GM12864 (cell line): ENCODE measurements at regions not wholly inside any gene's neighbourhood (a gene's known extent, or its start where the extent isn't known, plus 50 kb on each side); places are given as distances from the start of the nearest gene placed in this dataset.
"Not testable (repeated sequence)": the region's sequence is repeated elsewhere in the genome, so short reads cannot be mapped to it uniquely, and the experiment has no call there.

Source experiments
- DNase-seq: peaks from one replicate; pipeline ENCODE4 v3.0.0-alpha.2; 2011; ENCODE audit warnings: low read depth
- H3K4me3 ChIP-seq: 2 replicates; pipeline ENCODE4 v1.5.1; 2011; ENCODE audit warnings: mild to moderate bottlenecking, low read depth, low read length, control low read depth
- TF ChIP-seq, protein P1 (sequence below): IDR thresholded peaks from 2 replicates; pipeline ENCODE4 v1.5.1; 2011; ENCODE audit warnings: low read depth, mild to moderate bottlenecking, moderate library complexity, low read length, control low read depth, inconsistent platforms; ENCODE audit errors: missing control alignments

DNA sequence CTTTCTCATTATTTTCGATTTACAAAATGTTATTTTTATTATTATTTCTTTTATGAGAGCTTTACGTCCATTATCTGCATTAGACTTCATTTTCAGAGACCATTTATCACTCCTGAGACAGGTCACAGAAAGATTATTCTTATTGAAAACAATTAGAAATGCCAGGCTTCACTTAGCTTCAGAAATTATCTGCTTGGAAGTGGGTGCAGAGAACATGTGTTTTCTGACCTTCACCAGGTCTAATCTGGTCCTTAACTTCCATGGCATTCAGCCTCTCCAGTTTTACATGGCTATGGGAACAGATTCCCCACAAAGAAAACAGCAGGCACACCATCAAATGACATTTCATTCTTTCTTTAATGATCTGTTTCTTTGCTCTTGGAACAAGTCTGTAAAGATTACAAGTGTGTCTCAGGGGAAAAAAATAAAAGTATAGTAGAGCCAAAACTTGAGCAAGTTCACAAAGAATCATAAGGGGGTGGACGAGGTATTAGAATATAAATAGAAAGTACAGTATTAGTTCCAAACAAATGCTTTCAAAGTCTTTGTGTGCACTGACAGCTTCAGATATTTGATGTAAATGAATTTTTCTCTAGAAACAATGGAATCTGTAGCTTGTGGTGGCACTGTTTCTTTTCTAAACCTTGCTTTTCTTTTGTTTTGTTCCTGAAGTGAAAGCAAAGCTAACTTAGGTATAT is 294.2 kb upstream of the MEIS2 start:
- H3K4me3 ChIP-seq, result no peak overlapping the region
- DNase-seq, result no peak
- TF ChIP-seq, protein P1, sequence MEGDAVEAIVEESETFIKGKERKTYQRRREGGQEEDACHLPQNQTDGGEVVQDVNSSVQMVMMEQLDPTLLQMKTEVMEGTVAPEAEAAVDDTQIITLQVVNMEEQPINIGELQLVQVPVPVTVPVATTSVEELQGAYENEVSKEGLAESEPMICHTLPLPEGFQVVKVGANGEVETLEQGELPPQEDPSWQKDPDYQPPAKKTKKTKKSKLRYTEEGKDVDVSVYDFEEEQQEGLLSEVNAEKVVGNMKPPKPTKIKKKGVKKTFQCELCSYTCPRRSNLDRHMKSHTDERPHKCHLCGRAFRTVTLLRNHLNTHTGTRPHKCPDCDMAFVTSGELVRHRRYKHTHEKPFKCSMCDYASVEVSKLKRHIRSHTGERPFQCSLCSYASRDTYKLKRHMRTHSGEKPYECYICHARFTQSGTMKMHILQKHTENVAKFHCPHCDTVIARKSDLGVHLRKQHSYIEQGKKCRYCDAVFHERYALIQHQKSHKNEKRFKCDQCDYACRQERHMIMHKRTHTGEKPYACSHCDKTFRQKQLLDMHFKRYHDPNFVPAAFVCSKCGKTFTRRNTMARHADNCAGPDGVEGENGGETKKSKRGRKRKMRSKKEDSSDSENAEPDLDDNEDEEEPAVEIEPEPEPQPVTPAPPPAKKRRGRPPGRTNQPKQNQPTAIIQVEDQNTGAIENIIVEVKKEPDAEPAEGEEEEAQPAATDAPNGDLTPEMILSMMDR, result no peak

DNA sequence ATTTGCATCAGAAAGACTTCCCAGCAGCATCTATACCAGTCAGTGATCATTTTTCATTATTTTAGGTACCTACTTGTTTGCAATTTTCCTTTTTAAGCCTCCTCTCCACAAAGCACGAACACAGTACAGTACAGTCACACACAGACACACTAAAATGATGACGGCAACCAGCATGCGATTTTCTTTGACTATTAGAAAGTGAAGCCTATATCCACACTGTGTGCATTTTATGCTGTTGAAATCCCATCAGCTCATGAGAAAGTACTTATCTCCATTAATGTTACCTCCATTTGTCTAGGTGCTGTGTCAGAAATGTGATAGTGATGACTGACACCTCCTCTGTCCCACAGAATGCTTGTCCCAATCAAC is 294.7 kb upstream of the MEIS2 start:
- TF ChIP-seq, protein P1, result no peak
- no peak overlapping the region for H3K4me3 ChIP-seq
- no peak for DNase-seq

DNA sequence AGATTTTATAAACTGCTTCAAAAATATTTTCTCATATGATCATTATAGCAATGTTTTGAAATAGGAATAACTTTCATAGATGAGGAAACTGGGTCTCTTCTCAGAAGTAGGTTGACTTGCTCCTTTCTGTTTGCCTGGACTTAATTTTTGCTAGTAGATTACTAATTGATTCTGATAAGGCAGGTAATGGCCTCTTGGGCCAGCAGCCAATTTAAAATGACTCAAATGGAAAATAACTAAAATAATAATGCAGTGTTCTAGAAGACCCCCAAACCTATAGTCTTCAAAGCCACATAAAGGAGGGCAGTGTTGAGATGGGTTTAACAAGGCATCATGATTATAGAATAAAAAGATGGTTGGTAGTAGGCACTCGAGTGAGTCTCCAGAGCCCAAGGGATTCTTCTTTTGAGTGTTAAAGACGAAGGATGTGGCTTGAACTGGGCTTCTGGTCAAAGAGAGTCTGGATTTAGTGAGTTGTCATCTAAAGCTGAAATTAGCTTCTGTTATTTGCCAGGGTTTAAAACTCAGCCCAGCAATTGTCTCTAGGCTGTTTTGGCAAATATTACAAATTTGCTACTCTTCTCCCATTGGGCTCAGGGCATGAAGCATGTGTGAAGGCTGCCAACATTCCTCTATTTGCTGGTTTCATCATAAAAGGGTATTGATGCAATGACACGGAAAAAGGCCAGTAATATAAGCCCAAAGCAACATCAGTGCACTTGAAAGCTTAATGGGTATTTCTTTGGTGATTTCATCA is 297.1 kb upstream of the MEIS2 start:
- H3K4me3 ChIP-seq, result no peak overlapping the region
- TF ChIP-seq, protein P1, result no peak
- no peak for DNase-seq

GRCh38 chr15:37416103-37416502 is 315.8 kb upstream of the MEIS2 start:
- H3K4me3 ChIP-seq, result no peak overlapping the region
- TF ChIP-seq, protein P1, result no peak
- no peak for DNase-seq

GRCh38 chr15:37425541-37425940 is 325.2 kb upstream of the MEIS2 start:
- no peak for DNase-seq
- TF ChIP-seq, protein P1, result no peak
- H3K4me3 ChIP-seq, result no peak overlapping the region

- H3K4me3 ChIP-seq, DNase-seq: not testable (repeated sequence)
Measured at GRCh38 chr15:37427393-37427792, 327.0 kb upstream of the MEIS2 start.

GRCh38 chr15:37446921-37447320 is 346.6 kb upstream of the MEIS2 start:
- DNase-seq, result no peak
- H3K4me3 ChIP-seq, result no peak overlapping the region
- TF ChIP-seq, protein P1, result no peak
